ENCODE measurements at regions not wholly inside any gene's neighbourhood (a gene's known extent, or its start where the extent isn't known, plus 50 kb on each side); places are given as distances from the start of the nearest gene placed in this dataset.

DNA sequence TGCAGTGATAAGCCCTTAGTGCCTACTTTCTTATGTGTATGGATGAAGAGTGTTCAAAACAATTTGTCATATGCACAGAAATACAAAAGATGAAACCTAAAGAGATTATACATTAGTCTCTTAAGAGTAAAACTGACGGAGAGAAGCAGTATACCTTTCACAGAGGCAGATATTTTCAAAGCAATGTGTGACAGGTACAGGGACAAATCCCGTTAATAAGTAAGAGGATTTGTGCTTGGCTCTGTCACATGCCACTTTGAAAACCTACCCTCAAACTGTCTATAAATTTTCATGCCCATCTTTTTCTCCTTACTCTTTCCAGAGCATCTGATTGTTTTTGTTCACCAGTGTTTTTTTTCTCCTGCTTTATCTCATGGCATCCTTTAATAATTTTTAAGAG lies 741.3 kb upstream of the MMS22L start:
- no peak overlapping the region for H4K91ac ChIP-seq (replicated peaks; ENCODE audit: insufficient read length, low read length)
- no peak overlapping the region for H3K4me2 ChIP-seq (ENCODE audit: insufficient read depth in 1 of 2, low read depth in 2 of 2, low read length in 2 of 2)
- no peak overlapping the region for H2AK5ac ChIP-seq (ENCODE audit: low read depth, low read length)
- no peak for FAIRE-seq
- 0 out of 7 replicates have a peak, but pooled peaks cover 0 to 3% (median 0%) of the 10 kb centered on the region in 4 experiments for H3K4me1 ChIP-seq (replicated peaks in 1 of 4; ENCODE audit: control insufficient read depth in 3 of 4, insufficient read depth in 4 of 4, low read length in 3 of 4)
- H4K5ac ChIP-seq (ENCODE audit: insufficient read length, low read depth, low read length) = no peak overlapping the region
- TF ChIP-seq KDM5A (IDR thresholded peaks at IDR 0.05; ENCODE audit: low read length) (no peak), HDAC2 (IDR thresholded peaks at IDR 0.05; ENCODE audit: borderline replicate concordance in 1 of 2, low read depth in 2 of 2, low read length in 2 of 2) (no peak), SP4 (IDR thresholded peaks at IDR 0.05; ENCODE audit: low read length) (no peak), GABPA (IDR thresholded peaks at IDR 0.05; ENCODE audit: borderline replicate concordance, insufficient read depth, low read length) (no peak), CEBPB (IDR thresholded peaks at IDR 0.05; ENCODE audit: low read depth, low read length) (no peak), TAF7 (optimal IDR thresholded peaks at IDR 0.05; ENCODE audit: borderline replicate concordance, low read depth, low read length) (no peak)
- TF ChIP-seq, protein P1, sequence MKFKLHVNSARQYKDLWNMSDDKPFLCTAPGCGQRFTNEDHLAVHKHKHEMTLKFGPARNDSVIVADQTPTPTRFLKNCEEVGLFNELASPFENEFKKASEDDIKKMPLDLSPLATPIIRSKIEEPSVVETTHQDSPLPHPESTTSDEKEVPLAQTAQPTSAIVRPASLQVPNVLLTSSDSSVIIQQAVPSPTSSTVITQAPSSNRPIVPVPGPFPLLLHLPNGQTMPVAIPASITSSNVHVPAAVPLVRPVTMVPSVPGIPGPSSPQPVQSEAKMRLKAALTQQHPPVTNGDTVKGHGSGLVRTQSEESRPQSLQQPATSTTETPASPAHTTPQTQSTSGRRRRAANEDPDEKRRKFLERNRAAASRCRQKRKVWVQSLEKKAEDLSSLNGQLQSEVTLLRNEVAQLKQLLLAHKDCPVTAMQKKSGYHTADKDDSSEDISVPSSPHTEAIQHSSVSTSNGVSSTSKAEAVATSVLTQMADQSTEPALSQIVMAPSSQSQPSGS (IDR thresholded peaks at IDR 0.05; ENCODE audit: low read length) = no peak
- H2BK12ac ChIP-seq (ENCODE audit: low read depth, low read length) = no peak overlapping the region
- H3K9me3 ChIP-seq (ENCODE audit: insufficient read depth in 2 of 2, low read depth in 1 of 2, low read length in 1 of 2) = no peaks in the 10 kb centered on the region
- H2BK120ac ChIP-seq (replicated peaks; ENCODE audit: low read depth, low read length) = no peak overlapping the region
- POLR2A ChIA-PET (ENCODE audit: partially characterized antibody) = no interaction called here
- WGBS, 2 experiments (ENCODE audit: extremely low coverage in 1 of 2, insufficient coverage in 1 of 2, insufficient read length in 1 of 2, insufficient replicate concordance in 2 of 2, low coverage in 1 of 2, low lambda C conversion rate in 2 of 2, missing lambda C conversion rate in 1 of 2) = 97% methylated on average over 2 of the region's 2 CpGs; no CpG with 5 or more reads in 1 of the 2 experiments
- no peak for DNase-seq (ENCODE audit: low read depth in 1 of 2, low spot score in 2 of 2)
- no peak overlapping the region for H2BK5ac ChIP-seq (ENCODE audit: low read depth, low read length)
- H3K14ac ChIP-seq (ENCODE audit: insufficient read length) = no peak overlapping the region
- CTCF ChIA-PET (ENCODE audit: partially characterized antibody) = no interaction called here
- no peak overlapping the region for H4K8ac ChIP-seq (ENCODE audit: extremely low read depth, insufficient read depth, low read length)
- H3K27me3 ChIP-seq (replicated peaks in 1 of 4; ENCODE audit: control insufficient read depth in 3 of 4, extremely low read depth in 1 of 4, insufficient read depth in 3 of 4, low read length in 3 of 4) = no peaks in the 10 kb centered on the region
- H2BK15ac ChIP-seq (ENCODE audit: low read length) = no peak overlapping the region
- no peak overlapping the region for H3K56ac ChIP-seq (replicated peaks; ENCODE audit: insufficient read length, low read depth, low read length)
- no peak overlapping the region for H3K4ac ChIP-seq (replicated peaks; ENCODE audit: insufficient read length, low read depth, low read length)
- H3K23me2 ChIP-seq (ENCODE audit: low read depth, low read length) = no peaks in the 10 kb centered on the region; the same call in 1 of the 2 replicates
- no peak overlapping the region for H2BK20ac ChIP-seq (ENCODE audit: low read length)
- H3K9ac ChIP-seq (replicated peaks in 1 of 4; ENCODE audit: extremely low read depth in 1 of 4, low read depth in 3 of 4, low read length in 3 of 4) = no peak overlapping the region
- no peaks in the 10 kb centered on the region for H3K79me1 ChIP-seq (ENCODE audit: low read depth, low read length)
- H4K20me1 ChIP-seq (replicated peaks in 1 of 2; ENCODE audit: control insufficient read depth in 1 of 2, insufficient read depth in 2 of 2, low read length in 2 of 2) = no peaks in the 10 kb centered on the region
- no peak overlapping the region for H3K27ac ChIP-seq (ENCODE audit: low read depth, low read length)
- no peaks in the 10 kb centered on the region for H3K36me3 ChIP-seq (ENCODE audit: control insufficient read depth in 2 of 4, insufficient read depth in 4 of 4, low read length in 3 of 4)
- no peaks in the 10 kb centered on the region for H3K79me2 ChIP-seq (ENCODE audit: control insufficient read depth in 1 of 2, insufficient read depth in 2 of 2, low read length in 2 of 2)
- no peak overlapping the region for H3K18ac ChIP-seq (ENCODE audit: extremely low read depth, low read length)
- no peak overlapping the region for H3K23ac ChIP-seq (ENCODE audit: insufficient read length)
- no peak overlapping the region for H2AFZ ChIP-seq (ENCODE audit: low read length)
- no peak overlapping the region for H3K4me3 ChIP-seq (ENCODE audit: extremely low read depth in 1 of 4, insufficient read depth in 2 of 4, low read depth in 3 of 4, low read length in 4 of 4)
